NCI-H1048 (cell line): ENCODE measurements at regions not wholly inside any gene's neighbourhood (a gene's known extent, or its start where the extent isn't known, plus 50 kb on each side); places are given as distances from the start of the nearest gene placed in this dataset.
"Not testable (repeated sequence)": the region's sequence is repeated elsewhere in the genome, so short reads cannot be mapped to it uniquely, and the experiment has no call there.

ENCODE experiments used
- DNase-seq: peaks from one replicate; lab custom pipeline; 2025; lab: John Stamatoyannopoulos, UW

DNA sequence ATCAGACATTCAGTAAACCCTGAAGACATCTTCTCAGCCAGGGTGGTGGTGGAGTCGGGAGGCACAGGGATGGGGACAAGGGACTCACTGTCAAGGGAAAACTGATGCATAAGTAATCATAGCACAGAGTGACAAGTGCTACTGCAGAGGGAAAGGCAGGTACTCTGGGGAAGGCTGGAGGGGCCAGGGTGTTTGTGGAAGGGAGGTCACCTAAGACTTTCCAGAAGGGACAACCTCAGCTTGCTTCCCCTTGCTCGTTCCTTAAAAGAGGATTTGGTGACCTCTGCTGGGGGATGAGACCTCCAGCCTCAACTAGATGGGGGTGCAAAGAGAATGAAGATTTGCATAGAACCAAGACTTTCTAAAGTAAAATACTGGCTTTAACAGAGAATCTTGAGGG, 99.5 kb downstream of the SLC4A3 start:
- DNase-seq: no peak

DNA sequence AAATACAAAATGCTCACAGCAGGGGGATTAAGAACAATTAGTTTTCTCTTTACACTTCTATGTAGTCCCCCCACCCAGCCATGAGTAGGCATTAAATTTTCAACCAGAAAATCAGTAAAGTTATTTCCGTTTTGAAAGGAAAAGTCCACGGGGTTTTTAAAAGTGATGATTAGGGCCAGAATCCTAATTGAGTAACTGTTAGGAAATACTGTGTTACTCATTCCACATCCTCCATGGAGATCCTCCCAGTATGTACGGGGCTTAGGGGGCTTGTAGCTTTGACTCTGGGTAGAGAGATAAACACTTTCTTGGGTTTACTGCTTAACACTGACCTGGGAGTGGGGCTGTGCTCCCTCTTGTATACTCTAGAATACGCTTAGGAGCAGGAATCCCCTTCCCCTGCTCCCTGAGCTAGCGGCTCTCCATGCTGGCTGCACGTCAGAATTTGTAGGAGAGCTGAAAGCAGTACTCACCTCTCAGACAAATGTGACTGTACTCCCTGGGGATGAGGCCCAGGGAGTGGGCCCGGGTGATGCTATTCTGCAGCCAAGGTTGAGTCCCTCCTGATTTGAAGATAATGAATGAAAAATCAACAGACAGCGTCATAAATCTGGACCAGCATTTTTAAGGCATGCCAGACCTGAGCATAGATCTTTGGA, 100.5 kb downstream of the SLC4A3 start:
- no peak for DNase-seq

DNA sequence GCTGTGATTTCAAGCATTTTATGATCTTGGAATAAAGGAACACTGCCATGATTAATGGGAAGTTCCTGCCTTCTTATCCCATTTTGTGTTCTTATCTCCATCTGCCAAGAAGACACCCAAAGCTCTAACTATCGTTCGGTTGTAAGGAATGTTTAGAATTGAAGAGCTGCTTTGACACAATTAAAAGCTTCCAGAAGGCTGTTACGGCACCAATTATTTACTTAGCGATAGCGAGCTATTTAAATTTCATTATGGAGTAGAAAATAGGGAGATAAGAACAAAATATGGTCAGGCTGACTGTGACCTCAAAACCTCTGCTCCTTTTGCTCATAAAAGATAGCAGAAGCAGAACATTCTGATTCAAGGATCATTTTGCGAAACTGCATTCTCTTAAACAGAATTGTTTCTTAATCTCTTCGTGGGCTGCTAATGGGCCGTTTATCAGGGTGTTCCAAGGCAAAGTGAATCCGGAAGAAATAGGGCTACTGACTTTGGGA, 101.6 kb downstream of the SLC4A3 start:
- no peak for DNase-seq

DNA sequence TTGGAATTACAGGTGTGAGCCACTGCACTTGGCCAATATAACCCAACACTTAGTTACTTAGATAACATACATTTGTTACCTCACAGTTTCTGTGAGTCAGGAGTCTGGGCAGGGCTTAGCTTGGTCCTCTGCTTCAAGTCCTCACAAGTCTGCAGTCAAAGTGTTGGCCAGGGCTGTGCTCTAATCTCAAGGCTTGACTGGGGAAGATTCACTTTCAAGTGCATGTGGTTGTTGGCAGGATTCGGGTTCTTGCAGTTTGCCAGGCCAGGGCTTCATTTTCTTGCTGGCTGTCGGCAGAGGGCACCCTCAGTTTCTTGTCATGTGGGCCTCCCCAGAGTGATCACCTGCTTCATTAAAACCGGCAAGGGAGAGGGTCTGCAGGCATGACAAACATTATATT, 103.7 kb downstream of the SLC4A3 start:
- DNase-seq: no peak

DNA sequence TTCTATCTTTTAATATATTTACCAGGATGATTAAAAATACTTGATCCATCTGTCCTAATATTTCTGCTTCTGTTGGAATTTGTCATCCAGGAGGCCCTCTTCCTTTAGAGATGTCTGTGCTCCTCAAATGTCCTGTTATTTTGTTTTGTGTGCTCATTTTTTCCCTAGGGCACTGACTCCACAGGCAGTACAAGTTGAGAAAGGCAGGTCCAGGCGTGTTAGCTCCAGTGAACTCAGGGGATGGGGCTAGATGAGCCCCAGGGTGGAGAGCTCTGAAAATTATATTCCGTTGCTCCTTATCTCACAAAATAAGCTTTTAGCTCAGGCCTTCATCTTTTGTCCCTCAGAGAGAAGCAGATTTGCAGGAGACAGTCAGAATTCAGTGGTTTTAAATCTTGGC, 105.7 kb downstream of the SLC4A3 start:
- no peak for DNase-seq

DNA sequence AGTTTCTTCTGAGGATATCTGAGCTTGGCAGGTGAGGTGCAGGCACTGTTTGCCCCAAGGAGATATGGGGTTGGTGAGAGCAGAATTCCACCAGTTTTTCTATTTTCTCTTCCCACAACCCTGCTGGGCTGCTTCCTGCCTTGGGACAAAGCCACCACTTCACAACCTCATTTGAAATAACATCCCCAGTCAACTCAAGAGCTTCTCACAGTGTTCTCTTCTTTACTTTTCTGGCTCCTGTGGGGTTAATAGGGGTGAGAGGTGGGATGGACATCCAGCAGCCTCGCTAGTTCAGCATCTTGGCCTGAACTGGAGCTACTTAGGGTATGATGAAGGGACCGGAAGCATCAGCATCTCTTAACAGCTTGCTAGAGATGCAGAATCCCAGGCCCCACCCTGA, 106.3 kb downstream of the SLC4A3 start:
- DNase-seq: no peak

DNA sequence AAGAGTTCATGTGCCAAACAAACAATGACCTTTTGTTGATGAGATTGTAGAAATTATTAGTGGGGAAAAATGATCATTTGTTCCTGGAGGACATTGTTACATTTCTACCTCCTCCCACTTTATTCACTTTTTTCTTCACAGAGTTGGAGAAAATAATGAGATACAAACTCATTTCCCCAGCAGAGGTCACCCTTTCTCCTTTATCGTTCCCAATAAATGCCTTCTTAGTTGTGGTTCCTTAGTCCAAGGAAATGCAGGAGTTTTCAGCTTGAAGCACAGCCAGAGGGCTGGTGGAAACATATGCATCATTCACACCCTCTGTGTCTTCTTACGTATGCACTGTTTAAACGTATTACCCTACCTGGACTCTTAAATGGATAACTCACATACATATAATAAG, 108.8 kb downstream of the SLC4A3 start:
- peak; percentile 17 for DNase-seq

DNA sequence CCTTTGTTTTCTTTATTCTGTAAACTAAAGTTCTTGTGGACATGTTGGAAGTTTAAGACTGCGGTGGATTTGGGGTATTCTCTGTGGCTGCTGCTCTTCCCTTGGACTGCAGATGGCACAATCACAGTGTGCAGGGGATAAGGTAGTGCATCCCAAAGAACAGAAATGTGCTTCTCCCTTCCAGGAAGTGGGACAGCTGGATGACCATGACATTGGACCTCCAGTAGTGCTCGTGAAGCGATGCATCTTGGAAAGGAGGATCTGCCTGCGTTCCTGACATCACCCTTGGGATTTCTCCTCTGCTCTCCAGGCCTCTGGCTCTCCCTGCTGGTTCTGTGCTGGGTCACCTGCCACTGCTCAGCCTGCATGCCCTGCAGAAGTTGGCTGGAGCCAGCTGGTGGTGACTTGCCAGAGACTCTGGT, 109.9 kb downstream of the SLC4A3 start:
- no peak for DNase-seq

DNA sequence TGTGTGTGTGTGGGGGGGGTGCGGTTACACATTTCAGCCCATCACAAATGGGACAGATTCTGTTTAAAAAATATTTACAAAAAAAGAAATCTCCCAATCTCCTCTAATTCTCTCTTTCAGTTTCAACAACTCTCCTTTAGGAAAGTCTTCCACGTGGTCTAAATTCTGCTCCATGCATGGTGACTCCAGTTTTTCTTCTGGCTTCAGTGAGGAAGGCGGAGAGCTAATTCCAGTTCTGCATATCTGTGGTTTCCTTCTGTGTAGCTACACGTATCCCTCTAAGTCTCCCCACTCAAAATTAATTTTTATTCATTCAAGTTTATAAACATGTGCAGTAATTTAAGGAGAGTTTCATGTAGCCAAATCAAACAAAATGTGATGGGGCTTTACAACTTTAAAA, 111.6 kb downstream of the SLC4A3 start:
- DNase-seq: no peak

DNA sequence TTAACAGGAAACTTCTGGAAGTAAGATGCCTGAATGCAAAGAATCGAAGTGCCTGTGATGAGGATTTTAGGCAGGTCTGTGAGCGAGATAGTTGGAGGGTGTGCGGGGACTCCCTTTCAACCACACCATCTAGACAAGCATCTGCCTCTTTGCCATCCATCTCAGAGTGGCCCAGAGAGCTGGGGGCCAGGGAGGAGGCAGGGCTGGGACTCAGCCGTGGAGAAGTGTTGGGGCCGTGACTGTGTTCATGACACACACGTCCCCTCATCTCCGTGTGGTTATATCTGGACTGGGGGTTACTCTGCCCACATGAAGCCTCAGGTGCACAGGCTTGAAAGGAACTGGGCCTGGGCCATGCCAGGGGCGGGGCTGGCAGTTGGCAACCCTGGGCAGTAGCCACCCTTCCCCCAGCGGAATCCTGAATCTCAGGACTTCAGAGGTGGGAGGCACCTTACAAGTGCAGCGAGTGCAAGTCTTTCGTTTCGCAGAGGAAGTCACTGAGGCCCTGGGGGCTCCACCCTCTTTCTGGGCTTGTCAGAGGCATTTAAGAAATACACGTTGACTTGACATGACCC, 112.5 kb downstream of the SLC4A3 start:
- no peak for DNase-seq

DNA sequence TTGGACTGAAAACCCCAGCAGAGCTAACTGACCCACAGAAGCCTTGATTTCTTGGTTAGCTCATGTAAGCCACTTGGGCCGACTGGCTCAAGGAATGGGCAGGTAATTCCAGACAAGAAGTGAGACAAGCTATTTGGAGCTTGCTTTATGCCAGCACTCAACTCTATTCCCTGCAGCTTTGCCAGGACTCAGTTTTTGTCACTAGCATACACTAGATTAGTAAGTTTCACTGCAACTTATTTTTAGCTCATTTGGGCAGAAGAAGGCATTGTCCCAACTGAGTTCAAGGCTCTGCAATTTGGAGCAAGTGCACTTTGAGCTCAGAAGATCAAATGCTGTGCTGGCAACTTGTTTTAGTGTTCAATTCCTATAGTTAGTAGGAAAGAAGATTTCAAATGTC, 116.1 kb downstream of the SLC4A3 start:
- DNase-seq: no peak

DNA sequence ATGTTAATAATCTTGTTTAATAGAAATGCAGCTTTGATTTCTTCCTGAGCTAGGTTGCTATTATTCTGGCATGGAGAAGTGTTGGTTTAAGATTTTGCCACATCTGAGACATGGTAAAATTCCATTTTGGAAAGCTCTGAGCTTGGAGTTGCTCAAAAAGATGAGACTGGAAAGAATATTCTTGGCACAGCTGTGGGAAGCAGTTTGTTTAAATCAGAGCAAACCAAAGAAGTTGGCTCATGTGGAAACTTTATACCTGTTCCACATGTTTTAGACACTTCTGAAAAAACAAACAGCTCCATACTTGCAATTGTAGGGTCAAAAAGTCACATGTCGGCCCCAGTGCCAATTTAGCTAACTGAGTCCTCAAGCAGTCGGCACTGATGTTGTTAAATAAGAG, 116.6 kb downstream of the SLC4A3 start:
- DNase-seq: no peak

DNA sequence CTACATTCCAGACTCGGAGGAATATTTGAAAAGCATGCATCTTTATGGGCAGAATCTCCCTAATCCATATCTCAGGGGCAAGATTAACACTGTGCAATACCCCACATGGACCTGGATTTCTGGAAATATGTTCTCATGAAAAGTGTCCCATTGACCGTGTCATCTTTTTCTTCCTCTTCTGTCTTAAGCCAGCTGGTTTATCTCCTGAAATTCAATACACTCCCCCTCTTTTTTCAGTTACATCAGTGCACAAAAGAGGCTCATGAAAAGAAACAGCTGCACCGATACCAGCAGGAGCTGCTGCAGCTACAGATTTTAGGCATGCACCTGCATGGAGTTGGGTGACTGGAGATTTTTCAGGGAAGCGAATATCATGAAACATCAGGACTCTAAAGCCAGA, 117.2 kb downstream of the SLC4A3 start:
- DNase-seq: no peak

DNA sequence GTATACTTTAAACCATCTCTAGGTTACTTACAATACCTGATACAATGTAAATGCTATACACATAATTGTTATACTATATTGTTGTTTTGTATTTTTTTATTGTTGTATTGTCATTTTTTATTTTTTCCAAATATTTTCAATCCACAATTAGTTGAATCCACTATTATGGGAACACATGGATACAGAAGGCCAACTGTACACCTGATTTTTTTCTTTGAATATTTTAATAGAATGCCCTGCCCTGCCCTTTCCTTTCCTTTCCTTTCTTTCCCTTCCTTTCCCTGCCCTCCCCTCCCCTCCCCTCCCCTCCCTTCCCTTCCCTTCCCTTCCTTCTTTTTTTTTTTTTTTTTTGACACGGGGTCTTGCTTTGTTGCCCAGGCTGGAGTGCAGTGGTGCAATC, 120.2 kb downstream of the SLC4A3 start:
- DNase-seq: no peak

DNA sequence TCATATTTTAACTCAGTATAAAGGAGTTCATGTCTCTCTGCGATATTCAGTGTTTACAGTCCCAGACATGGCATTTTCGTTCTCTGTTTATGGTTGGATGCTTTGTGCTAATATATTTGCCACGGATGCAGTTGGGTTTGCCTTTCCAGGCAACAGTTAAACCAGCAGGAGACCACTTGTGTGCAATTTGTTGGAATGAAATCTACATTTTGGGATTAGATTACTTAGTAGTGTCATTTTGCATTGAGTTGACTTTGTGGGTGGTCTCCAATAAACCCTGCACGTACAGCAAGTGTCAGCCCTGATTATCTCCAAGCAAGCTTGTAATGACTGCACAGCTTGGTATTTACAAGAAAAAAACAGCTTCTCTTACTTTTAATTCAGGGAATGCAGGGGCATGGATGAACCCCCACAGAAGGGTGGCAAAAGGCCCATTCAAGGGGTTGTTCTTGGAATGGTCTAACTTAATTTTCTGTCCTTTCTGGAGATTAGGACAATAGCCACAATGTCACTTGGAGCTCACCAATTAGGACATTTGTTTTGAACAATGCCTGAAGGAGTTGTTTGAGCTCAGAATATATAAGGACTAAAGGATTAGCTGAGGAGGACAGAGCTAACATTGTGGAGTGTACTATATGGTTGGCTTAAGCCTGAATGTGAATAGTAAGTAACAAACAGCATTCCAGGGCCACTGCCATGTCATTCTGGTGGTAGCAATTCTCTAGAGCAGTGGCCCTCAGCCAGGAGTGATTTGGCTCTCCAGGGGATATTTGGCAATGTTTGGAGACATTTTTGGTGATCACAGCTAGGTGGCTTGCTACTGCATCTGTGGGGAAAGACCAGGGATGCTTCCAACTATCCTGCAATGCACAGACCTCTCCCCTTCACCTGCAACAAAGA, 121.5 kb downstream of the SLC4A3 start:
- DNase-seq: no peak

DNA sequence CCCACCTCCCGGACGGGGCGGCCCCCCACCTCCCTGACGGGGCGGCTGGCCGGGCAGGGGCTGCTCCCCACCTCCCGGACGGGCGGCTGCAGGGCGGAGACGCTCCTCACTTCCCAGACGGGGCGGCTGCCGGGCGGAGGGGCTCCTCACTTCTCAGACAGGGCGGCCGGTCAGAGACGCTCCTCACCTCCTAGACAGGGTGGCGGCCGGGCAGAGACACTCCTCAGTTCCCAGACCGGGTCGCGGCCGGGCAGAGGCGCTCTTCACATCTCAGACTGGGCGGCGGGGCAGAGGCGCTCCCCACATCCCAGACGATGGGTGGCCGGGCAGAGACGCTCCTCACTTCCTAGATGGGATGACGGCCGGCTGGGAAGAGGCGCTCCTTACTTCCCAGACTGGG, 123.7 kb downstream of the SLC4A3 start:
- DNase-seq: not testable (repeated sequence)

DNA sequence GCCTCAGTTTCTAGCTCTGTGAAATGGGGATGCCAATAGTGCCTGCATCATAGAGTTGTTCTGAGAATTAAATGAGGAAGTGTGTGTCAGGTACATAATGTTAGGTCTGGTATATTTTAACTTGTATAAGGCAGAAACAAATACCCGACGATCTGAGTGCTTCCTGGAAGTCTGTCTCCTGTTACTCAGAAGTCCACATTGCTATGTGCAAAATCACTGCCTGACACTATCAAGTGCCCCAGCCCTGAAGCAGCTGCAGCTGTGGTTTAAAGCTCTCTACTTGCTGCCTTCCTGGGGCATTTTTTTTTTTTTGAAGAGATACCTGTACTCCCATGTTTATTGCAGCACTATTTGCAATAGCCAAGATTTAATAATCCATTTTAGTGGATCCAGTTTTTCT, 125.3 kb downstream of the SLC4A3 start:
- DNase-seq: no peak

DNA sequence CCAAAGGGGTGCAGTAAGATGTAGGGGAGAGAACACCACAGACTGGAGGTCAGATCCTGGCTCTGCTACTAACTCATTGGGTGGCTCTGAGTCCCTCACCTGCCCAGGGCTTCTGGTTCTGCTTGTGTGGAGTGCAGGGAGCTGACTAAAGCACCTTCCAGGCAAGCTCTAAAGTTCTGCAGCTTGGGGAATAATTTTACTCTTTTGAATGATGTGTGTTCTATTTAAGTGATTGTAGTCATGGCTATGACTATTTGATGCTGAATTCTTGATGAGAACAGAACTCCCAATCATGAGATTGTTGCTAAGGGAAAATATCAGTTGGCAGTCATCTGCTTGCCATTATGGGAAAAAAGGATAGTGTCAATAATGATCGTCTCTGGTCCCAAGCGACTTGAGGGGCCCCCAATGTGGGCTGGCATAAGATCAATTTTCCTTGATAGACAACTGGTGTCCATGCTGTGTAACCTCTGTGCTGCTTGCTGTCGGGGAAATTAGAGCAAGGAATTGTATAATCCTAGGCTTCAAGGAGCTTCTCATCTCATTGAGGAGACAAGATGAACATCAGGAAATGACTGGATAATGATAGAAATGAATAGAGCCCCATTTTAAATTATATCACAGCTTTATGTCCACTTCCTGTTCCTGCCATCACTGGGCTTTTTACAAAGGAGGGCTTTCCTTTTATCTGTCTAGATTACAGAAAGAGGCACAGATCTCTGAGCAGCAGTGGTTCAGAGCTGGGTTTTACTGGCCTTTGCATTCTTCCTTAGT, 131.7 kb downstream of the SLC4A3 start:
- DNase-seq: no peak

DNA sequence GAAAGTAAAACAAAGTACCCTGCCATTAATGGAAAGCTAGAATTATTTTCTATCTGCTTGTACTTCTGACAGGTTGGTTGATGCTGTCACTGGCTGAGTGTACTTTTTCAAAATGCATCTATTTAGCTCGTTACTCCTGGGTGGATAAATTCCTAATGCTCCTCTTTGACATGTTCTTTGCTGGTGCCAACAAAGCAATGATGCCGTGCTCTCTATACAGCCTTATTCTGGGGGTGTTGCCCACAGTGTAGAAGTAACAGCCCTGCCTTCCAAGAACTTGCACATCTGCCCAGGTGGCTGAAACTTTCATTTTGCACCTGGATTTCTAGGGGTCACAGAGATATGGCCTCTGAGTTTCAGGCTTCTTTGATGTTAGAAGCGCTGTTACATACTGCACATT, 132.4 kb downstream of the SLC4A3 start:
- DNase-seq: no peak

DNA sequence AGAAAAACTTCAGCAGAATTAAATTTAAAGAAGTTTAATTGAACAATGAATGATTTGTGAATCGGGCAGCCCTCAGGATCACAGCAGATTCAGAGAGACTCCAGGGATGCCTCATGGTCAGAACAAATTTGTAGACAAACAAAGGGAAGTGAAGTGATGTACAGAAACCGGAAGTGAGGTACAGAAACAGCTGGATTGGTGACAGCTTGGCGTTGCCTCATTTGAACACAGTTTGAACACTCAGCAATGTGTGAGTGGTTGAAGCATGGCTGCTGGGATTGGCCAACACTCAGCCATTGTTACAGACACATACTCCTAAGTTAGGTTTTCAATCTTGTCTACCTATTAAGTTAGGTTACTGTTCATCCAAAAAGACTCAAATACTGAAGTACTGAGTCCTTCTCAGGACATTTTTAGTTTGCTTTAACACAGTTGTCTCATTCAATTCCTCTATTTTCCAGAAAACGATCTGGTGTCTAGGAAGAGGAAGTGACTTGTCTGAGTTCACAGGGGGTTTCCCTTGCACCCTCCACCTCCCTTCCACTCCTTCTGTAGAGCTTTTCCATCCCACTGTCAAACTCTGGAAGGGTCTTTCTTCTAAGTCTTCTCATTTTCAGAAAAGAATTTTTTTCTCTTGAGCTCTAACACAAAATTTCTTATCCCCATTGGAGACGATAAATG, 137.9 kb downstream of the SLC4A3 start:
- no peak for DNase-seq

DNA sequence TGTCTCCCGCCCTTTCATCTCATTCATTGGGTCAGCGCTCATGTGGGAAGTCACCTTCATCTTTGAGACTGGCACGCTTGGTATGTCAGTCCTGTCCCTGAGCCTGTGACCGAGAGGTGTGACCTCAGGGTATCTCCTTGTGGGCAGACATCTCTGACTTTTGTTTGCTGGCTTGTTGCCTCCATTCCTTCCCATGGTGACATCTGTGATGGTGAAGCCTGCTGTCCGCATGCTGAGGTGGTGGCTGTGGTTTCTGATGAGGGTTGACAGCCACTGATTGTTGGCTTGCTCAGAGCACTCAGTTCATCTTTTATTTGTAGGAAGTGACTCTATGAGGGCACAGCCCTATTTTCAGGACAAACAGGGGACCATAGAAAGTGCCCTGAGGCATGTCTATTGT, 139.2 kb downstream of the SLC4A3 start:
- DNase-seq: no peak
